ENCODE measurements at regions not wholly inside any gene's neighbourhood (a gene's known extent, or its start where the extent isn't known, plus 50 kb on each side); places are given as distances from the start of the nearest gene placed in this dataset.

DNA sequence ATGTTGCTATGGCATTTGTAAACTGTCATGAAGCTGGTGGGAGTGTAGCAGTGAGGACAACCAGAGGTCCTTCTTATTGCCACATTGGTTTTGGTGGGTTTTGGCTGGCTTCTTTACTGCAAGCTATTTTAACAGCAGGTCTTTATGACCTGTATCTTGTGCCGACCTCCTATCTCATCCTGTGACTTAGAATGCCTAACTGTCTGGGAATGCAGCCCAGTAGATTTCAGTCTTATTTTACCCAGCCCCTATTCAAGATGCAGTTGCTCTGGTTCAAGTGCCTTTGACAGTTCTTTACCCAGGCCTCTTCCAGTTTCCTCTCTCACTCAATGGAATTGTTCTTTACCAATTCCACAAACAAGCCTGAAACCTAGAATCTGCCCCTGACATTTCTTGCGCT, 145.1 kb downstream of the KCNE4 start:
- H3K4me3 ChIP-seq (ENCODE audit: low read length) = no peak overlapping the region
- TF ChIP-seq, protein P1, sequence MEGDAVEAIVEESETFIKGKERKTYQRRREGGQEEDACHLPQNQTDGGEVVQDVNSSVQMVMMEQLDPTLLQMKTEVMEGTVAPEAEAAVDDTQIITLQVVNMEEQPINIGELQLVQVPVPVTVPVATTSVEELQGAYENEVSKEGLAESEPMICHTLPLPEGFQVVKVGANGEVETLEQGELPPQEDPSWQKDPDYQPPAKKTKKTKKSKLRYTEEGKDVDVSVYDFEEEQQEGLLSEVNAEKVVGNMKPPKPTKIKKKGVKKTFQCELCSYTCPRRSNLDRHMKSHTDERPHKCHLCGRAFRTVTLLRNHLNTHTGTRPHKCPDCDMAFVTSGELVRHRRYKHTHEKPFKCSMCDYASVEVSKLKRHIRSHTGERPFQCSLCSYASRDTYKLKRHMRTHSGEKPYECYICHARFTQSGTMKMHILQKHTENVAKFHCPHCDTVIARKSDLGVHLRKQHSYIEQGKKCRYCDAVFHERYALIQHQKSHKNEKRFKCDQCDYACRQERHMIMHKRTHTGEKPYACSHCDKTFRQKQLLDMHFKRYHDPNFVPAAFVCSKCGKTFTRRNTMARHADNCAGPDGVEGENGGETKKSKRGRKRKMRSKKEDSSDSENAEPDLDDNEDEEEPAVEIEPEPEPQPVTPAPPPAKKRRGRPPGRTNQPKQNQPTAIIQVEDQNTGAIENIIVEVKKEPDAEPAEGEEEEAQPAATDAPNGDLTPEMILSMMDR (conservative IDR thresholded peaks at IDR 0.05; ENCODE audit: low read depth, low read length) = no peak
- no peak for DNase-seq (ENCODE audit: low read depth)

- no peak overlapping the region for H3K4me3 ChIP-seq (ENCODE audit: low read length)
- TF ChIP-seq, protein P1 (conservative IDR thresholded peaks at IDR 0.05; ENCODE audit: low read depth, low read length) = no peak
- DNase-seq (ENCODE audit: low read depth) = no peak
These were observed 147.8 kb downstream of the KCNE4 start for GRCh38 chr2:223199531-223200515.

- DNase-seq (ENCODE audit: low read depth) = no peak
- TF ChIP-seq, protein P1 (conservative IDR thresholded peaks at IDR 0.05; ENCODE audit: low read depth, low read length) = no peak
- H3K4me3 ChIP-seq (ENCODE audit: low read length) = no peak overlapping the region
These were observed 152.3 kb downstream of the KCNE4 start for GRCh38 chr2:223203971-223204929.

GRCh38 chr2:223210489-223210888, 158.5 kb downstream of the KCNE4 start:
- TF ChIP-seq, protein P1 (conservative IDR thresholded peaks at IDR 0.05; ENCODE audit: low read depth, low read length) = no peak
- H3K4me3 ChIP-seq (ENCODE audit: low read length) = no peak overlapping the region
- DNase-seq (ENCODE audit: low read depth) = no peak

- TF ChIP-seq, protein P1 (conservative IDR thresholded peaks at IDR 0.05; ENCODE audit: low read depth, low read length) = no peak
- no peak overlapping the region for H3K4me3 ChIP-seq (ENCODE audit: low read length)
These were observed 162.6 kb downstream of the KCNE4 start for GRCh38 chr2:223214394-223215253.

GRCh38 chr2:223215254-223215516, 163.2 kb downstream of the KCNE4 start:
- no peak for DNase-seq (ENCODE audit: low read depth)
- no peak overlapping the region for H3K4me3 ChIP-seq (ENCODE audit: low read length)
- TF ChIP-seq, protein P1 (conservative IDR thresholded peaks at IDR 0.05; ENCODE audit: low read depth, low read length) = no peak

More at GRCh38 chr2:223214394-223215253, 162.6 kb downstream of the KCNE4 start:
- peak; percentile 34 for DNase-seq (ENCODE audit: low read depth)

Measured in retinal pigment epithelial cell (primary cell).